IMR-90 (cell line): ENCODE measurements at regions not wholly inside any gene's neighbourhood (a gene's known extent, or its start where the extent isn't known, plus 50 kb on each side); places are given as distances from the start of the nearest gene placed in this dataset.

Experiments used
- ATAC-seq: fragments of 200-7000 bp; cut with Tn5 transposase; 2 replicates; pipeline ENCODE4 v1.9.1; 2020; ENCODE audit warnings: low read depth, mild to moderate bottlenecking, moderate library complexity
- BruUV-seq: library from RNA; stranded (reverse); fragments of 400-500 nt; replicated peaks from 2 replicates; lab custom pipeline; 2021; lab: Mats Ljungman, UMichigan
- CTCF ChIA-PET: fragments of 300-600 bp; formaldehyde crosslinking; extraction: SDS; loops from one replicate; lab custom pipeline; 2021; ENCODE audit warnings: antibody characterized with exemption; lab: Yijun Ruan, JAX
- POLR2A ChIA-PET: fragments of 300-600 bp; sonication (Branson Sonifier 250); formaldehyde crosslinking; loops from one replicate; lab custom pipeline; 2022; ENCODE audit warnings: antibody characterized with exemption; ENCODE audit not compliant: unreplicated experiment; lab: Charles Lee
- DNase-seq: peaks from one replicate; pipeline ENCODE4 v3.0.0; 2013
- H2AFZ ChIP-seq: replicated peaks from 2 replicates; pipeline ENCODE3; 2013; ENCODE audit warnings: low read length, mild to moderate bottlenecking; ENCODE audit not compliant: poor library complexity
- H2AK5ac ChIP-seq: 2 replicates; pipeline ENCODE4 v1.6.1; 2013; ENCODE audit warnings: low read depth, low read length, inconsistent platforms
- H2AK9ac ChIP-seq: replicated peaks from 2 replicates; pipeline ENCODE3; 2013; ENCODE audit warnings: mild to moderate bottlenecking, low read depth, low read length, moderate library complexity; ENCODE audit not compliant: poor library complexity
- H2BK120ac ChIP-seq: 2 replicates; pipeline ENCODE4 v1.6.1; 2013; ENCODE audit warnings: low read depth, low read length, inconsistent platforms
- H2BK15ac ChIP-seq: 3 replicates; pipeline ENCODE4 v1.6.1; 2013; ENCODE audit warnings: low read depth, low read length, inconsistent platforms
- H2BK20ac ChIP-seq: 2 replicates; pipeline ENCODE4 v1.6.1; 2013; ENCODE audit warnings: low read depth, mild to moderate bottlenecking, inconsistent platforms, low read length, moderate library complexity
- H2BK5ac ChIP-seq: 2 replicates; pipeline ENCODE4 v1.6.1; 2013; ENCODE audit warnings: mild to moderate bottlenecking, low read depth, low read length, inconsistent platforms; ENCODE audit not compliant: poor library complexity, severe bottlenecking
- H3K14ac ChIP-seq: replicated peaks from 2 replicates; pipeline ENCODE4 v1.6.1; 2013; ENCODE audit warnings: low read depth, low read length, inconsistent platforms
- H3K18ac ChIP-seq: 2 replicates; pipeline ENCODE4 v1.6.1; 2013; ENCODE audit warnings: low read depth, low read length, control low read depth
- H3K23ac ChIP-seq: 2 replicates; pipeline ENCODE4 v1.6.1; 2013; ENCODE audit warnings: low read depth, low read length, inconsistent platforms
- H3K27ac ChIP-seq: 2 replicates; pipeline ENCODE4 v1.5.1; 2013; ENCODE audit warnings: mild to moderate bottlenecking, control low read depth, low read length; ENCODE audit not compliant: insufficient read depth
- H3K27me3 ChIP-seq: 2 replicates; pipeline ENCODE4 v1.6.1; 2013; ENCODE audit warnings: low read length; ENCODE audit not compliant: control insufficient read depth, insufficient read depth
- H3K36me3 ChIP-seq: 2 replicates; pipeline ENCODE4 v1.6.1; 2013; ENCODE audit warnings: low read length, mixed read lengths; ENCODE audit not compliant: control insufficient read depth, insufficient read depth
- H3K4ac ChIP-seq: 2 replicates; pipeline ENCODE4 v1.6.1; 2013; ENCODE audit warnings: low read depth, low read length, inconsistent platforms
- H3K4me1 ChIP-seq: 2 replicates; pipeline ENCODE4 v1.6.1; 2013; ENCODE audit warnings: low read length, mixed read lengths; ENCODE audit not compliant: control insufficient read depth, insufficient read depth
- H3K4me2 ChIP-seq: 2 replicates; pipeline ENCODE4 v1.6.1; 2013; ENCODE audit warnings: low read depth, mild to moderate bottlenecking, control low read depth, low read length, moderate library complexity
- H3K4me3 ChIP-seq: 2 replicates; pipeline ENCODE4 v1.5.1; 2013; ENCODE audit warnings: low read depth, mild to moderate bottlenecking, control low read depth, low read length, moderate library complexity; ENCODE audit not compliant: insufficient read depth
- H3K56ac ChIP-seq: 2 replicates; pipeline ENCODE4 v1.6.1; 2013; ENCODE audit warnings: low read length, inconsistent platforms; ENCODE audit not compliant: insufficient read depth; ENCODE audit errors: extremely low read depth
- H3K79me1 ChIP-seq, 2 experiments: 2 replicates each; pipeline ENCODE4 v1.6.1; 2013; ENCODE audit warnings: low read length in 2 of 2, inconsistent platforms in 1 of 2, low read depth in 1 of 2
- H3K9ac ChIP-seq: 2 replicates; pipeline ENCODE4 v1.6.1; 2013; ENCODE audit warnings: low read depth, low read length, control low read depth
- H3K9me1 ChIP-seq: 2 replicates; pipeline ENCODE4 v1.6.1; 2013; ENCODE audit warnings: low read length, inconsistent platforms; ENCODE audit not compliant: insufficient read depth
- H3K9me3 ChIP-seq: 2 replicates; pipeline ENCODE4 v1.6.1; 2013; ENCODE audit warnings: low read length; ENCODE audit not compliant: control insufficient read depth, insufficient read depth
- H4K20me1 ChIP-seq: 2 replicates; pipeline ENCODE4 v1.6.1; 2013; ENCODE audit warnings: low read length, inconsistent platforms; ENCODE audit not compliant: insufficient read depth
- H4K5ac ChIP-seq: 2 replicates; pipeline ENCODE4 v1.6.1; 2013; ENCODE audit warnings: mild to moderate bottlenecking, low read depth, low read length, control low read depth
- H4K8ac ChIP-seq, 2 experiments: 2 replicates each; pipeline ENCODE4 v1.6.1; 2013; ENCODE audit warnings: low read depth in 2 of 2, low read length in 2 of 2, control low read depth in 1 of 2, inconsistent platforms in 1 of 2
- H4K91ac ChIP-seq: 2 replicates; pipeline ENCODE4 v1.6.1; 2013; ENCODE audit warnings: low read depth, low read length, inconsistent platforms; ENCODE audit not compliant: insufficient read depth
- BHLHE40 ChIP-seq: fragments of 150-350 bp; IDR thresholded peaks from 2 replicates; pipeline ENCODE4 v1.6.1; 2016; ENCODE audit warnings: mild to moderate bottlenecking, low read depth, low read length
- CEBPB ChIP-seq: IDR thresholded peaks from 2 replicates; pipeline ENCODE4 v1.6.1; 2012; ENCODE audit warnings: low read depth, low read length, improper control_type of control experiment
- CHD1 ChIP-seq: IDR thresholded peaks from 2 replicates; pipeline ENCODE4 v1.6.1; 2012; ENCODE audit warnings: low read depth, low read length, improper control_type of control experiment
- FOS ChIP-seq: fragments of 150-350 bp; IDR thresholded peaks from 2 replicates; pipeline ENCODE4 v1.6.1; 2016; ENCODE audit warnings: low read depth, low read length
- MAFK ChIP-seq: IDR thresholded peaks from 2 replicates; pipeline ENCODE4 v1.6.1; 2012; ENCODE audit warnings: low read depth, low read length, improper control_type of control experiment
- MAZ ChIP-seq: IDR thresholded peaks from 2 replicates; pipeline ENCODE4 v1.6.1; 2012; ENCODE audit warnings: low read depth, mild to moderate bottlenecking, low read length, improper control_type of control experiment, moderate library complexity, borderline replicate concordance
- MXI1 ChIP-seq: IDR thresholded peaks from 2 replicates; pipeline ENCODE4 v1.6.1; 2012; ENCODE audit warnings: low read depth, mild to moderate bottlenecking, low read length, moderate library complexity, borderline replicate concordance
- NFE2L2 ChIP-seq: fragments of 150-350 bp; IDR thresholded peaks from 2 replicates; pipeline ENCODE4 v1.6.1; 2016; ENCODE audit warnings: low read depth, mild to moderate bottlenecking, low read length
- POLR2A ChIP-seq: IDR thresholded peaks from 2 replicates; pipeline ENCODE4 v1.6.1; 2012; ENCODE audit warnings: mild to moderate bottlenecking, low read depth, low read length
- RAD21 ChIP-seq: IDR thresholded peaks from 2 replicates; pipeline ENCODE4 v1.6.1; 2012; ENCODE audit warnings: low read length, improper control_type of control experiment
- RCOR1 ChIP-seq: IDR thresholded peaks from 2 replicates; pipeline ENCODE4 v1.6.1; 2012; ENCODE audit warnings: mild to moderate bottlenecking, low read length, improper control_type of control experiment; ENCODE audit not compliant: insufficient replicate concordance
- RFX5 ChIP-seq: IDR thresholded peaks from 2 replicates; pipeline ENCODE4 v1.8.0; 2012; ENCODE audit warnings: low read depth, mild to moderate bottlenecking, low read length, moderate library complexity
- SMC3 ChIP-seq: fragments of 150-350 bp; IDR thresholded peaks from 2 replicates; pipeline ENCODE4 v1.6.1; 2016; ENCODE audit warnings: low read depth, mild to moderate bottlenecking, antibody characterized with exemption, low read length, moderate library complexity
- WGBS, 2 experiments: methylation state at CpG; one replicate each; pipeline versions ENCODE4 v1.1.5 to v1.1.7; 2013; ENCODE audit warnings: missing lambda C conversion rate in 2 of 2; ENCODE audit not compliant: insufficient read length in 1 of 2; ENCODE audit errors: extremely low coverage in 2 of 2; 5-methylcytosine and 5-hydroxymethylcytosine counted together
- dilution Hi-C: fragments of 300-500 bp; cut with HindIII; formaldehyde crosslinking; loops from one replicate; pipeline ENCODE4 v1.14.3; 2018; ENCODE audit warnings: low sequenced_read_pairs; ENCODE audit not compliant: unreplicated experiment
- in situ Hi-C: fragments of 300-500 bp; cut with MboI; formaldehyde crosslinking; loops from 3 replicates; pipeline ENCODE4 v1.14.3; 2019; ENCODE audit warnings: low sequenced_read_pairs, inconsistent platforms, mixed read lengths
- intact Hi-C: fragments of 100-400 bp; cut with micrococcal nuclease; formaldehyde crosslinking; loops from 2 replicates; pipeline ENCODE4 v1.10.0; 2022
- TF ChIP-seq, protein P1 (sequence below): conservative IDR thresholded peaks from 2 replicates; pipeline ENCODE4 v1.5.1; 2012; ENCODE audit warnings: mild to moderate bottlenecking, low read depth, low read length, improper control_type of control experiment
- TF ChIP-seq, protein P2 (sequence below): fragments of 150-350 bp; IDR thresholded peaks from 2 replicates; pipeline ENCODE4 v1.6.1; 2017; ENCODE audit warnings: mild to moderate bottlenecking, antibody characterized with exemption, low read length, low read depth
- TF ChIP-seq, protein P3 (sequence below): fragments of 150-350 bp; IDR thresholded peaks from 2 replicates; pipeline ENCODE4 v1.6.1; 2016; ENCODE audit warnings: low read depth, mild to moderate bottlenecking, low read length, moderate library complexity, borderline replicate concordance

DNA sequence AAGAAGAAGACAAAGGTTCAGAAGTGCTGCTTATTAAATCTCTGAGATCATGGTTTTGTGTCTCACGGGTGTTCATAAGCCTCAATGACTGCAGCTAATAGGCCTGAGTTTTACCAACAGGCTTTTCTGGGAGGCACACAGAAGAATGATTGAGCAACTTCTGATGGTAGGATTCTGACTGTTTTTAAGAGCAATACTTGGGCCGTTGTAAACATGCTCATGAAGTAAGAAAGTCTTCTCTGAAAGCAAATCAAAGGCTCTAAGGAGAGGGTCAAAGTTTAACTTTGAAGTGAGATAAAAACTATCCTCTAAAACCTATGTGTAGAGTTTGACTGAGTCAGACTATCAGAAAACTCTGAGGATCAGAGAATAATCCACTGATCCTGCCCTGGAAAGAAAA is 390.9 kb upstream of the DAB2 start:
- no peaks in the 10 kb centered on the region for H3K9me1 ChIP-seq
- no peak overlapping the region for H3K18ac ChIP-seq
- no peak for TF ChIP-seq MAFK
- TF ChIP-seq RFX5, result no peak
- TF ChIP-seq RCOR1, result no peak
- no peak for TF ChIP-seq CEBPB
- no peak for TF ChIP-seq RAD21
- TF ChIP-seq, protein P1, sequence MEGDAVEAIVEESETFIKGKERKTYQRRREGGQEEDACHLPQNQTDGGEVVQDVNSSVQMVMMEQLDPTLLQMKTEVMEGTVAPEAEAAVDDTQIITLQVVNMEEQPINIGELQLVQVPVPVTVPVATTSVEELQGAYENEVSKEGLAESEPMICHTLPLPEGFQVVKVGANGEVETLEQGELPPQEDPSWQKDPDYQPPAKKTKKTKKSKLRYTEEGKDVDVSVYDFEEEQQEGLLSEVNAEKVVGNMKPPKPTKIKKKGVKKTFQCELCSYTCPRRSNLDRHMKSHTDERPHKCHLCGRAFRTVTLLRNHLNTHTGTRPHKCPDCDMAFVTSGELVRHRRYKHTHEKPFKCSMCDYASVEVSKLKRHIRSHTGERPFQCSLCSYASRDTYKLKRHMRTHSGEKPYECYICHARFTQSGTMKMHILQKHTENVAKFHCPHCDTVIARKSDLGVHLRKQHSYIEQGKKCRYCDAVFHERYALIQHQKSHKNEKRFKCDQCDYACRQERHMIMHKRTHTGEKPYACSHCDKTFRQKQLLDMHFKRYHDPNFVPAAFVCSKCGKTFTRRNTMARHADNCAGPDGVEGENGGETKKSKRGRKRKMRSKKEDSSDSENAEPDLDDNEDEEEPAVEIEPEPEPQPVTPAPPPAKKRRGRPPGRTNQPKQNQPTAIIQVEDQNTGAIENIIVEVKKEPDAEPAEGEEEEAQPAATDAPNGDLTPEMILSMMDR, result no peak
- TF ChIP-seq MXI1, result no peak
- TF ChIP-seq NFE2L2, result no peak
- no peak for TF ChIP-seq FOS
- TF ChIP-seq CHD1, result no peak
- TF ChIP-seq, protein P2, sequence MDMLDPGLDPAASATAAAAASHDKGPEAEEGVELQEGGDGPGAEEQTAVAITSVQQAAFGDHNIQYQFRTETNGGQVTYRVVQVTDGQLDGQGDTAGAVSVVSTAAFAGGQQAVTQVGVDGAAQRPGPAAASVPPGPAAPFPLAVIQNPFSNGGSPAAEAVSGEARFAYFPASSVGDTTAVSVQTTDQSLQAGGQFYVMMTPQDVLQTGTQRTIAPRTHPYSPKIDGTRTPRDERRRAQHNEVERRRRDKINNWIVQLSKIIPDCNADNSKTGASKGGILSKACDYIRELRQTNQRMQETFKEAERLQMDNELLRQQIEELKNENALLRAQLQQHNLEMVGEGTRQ, result no peak
- TF ChIP-seq BHLHE40, result no peak
- TF ChIP-seq MAZ, result no peak
- TF ChIP-seq, protein P3, sequence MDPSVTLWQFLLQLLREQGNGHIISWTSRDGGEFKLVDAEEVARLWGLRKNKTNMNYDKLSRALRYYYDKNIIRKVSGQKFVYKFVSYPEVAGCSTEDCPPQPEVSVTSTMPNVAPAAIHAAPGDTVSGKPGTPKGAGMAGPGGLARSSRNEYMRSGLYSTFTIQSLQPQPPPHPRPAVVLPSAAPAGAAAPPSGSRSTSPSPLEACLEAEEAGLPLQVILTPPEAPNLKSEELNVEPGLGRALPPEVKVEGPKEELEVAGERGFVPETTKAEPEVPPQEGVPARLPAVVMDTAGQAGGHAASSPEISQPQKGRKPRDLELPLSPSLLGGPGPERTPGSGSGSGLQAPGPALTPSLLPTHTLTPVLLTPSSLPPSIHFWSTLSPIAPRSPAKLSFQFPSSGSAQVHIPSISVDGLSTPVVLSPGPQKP, result no peak
- no peak for TF ChIP-seq SMC3
- no peak for TF ChIP-seq POLR2A
- H3K56ac ChIP-seq, result no peak overlapping the region
- H2BK15ac ChIP-seq, result no peak overlapping the region
- no peaks in the 10 kb centered on the region for H3K36me3 ChIP-seq
- intact Hi-C loops (no loop called here), in situ Hi-C loops (no loop called here), dilution Hi-C loops (no loop called here)
- H4K20me1 ChIP-seq, result no peaks in the 10 kb centered on the region
- no peak overlapping the region for H4K8ac ChIP-seq
- no peak for DNase-seq
- H3K27ac ChIP-seq, result no peak overlapping the region; the same call in 1 of the 2 replicates
- ChIA-PET POLR2A (no interaction called here), CTCF (interaction anchor here (0.5 kb wide), 1 partner anchor 31 kb away, joined by 4 read pairs; no protein-coding TSS in a partner anchor)
- no TSS peak for BruUV-seq
- H3K4me3 ChIP-seq, result no peak overlapping the region
- no peak overlapping the region for H2BK20ac ChIP-seq
- H2BK5ac ChIP-seq, result no peak overlapping the region
- H4K5ac ChIP-seq, result no peak overlapping the region
- no peaks in the 10 kb centered on the region for H3K79me1 ChIP-seq
- H2BK120ac ChIP-seq, result no peak overlapping the region
- H3K14ac ChIP-seq, result no peak overlapping the region
- H2AK9ac ChIP-seq, result no peak overlapping the region
- no peak overlapping the region for H2AFZ ChIP-seq
- peaks cover 2% of the 10 kb centered on the region; the same call in 1 of the 2 replicates for H3K4me1 ChIP-seq
- no peak overlapping the region for H3K23ac ChIP-seq
- H3K4ac ChIP-seq, result no peak overlapping the region
- WGBS, 2 experiments, result no CpG with 5 or more reads among the region's 2 CpGs
- no peaks in the 10 kb centered on the region for H3K27me3 ChIP-seq
- H2AK5ac ChIP-seq, result no peak overlapping the region
- no peaks in the 10 kb centered on the region for H3K9me3 ChIP-seq
- ATAC-seq, result peak; percentile 40
- no peak overlapping the region for H3K4me2 ChIP-seq
- H4K91ac ChIP-seq, result no peak overlapping the region
- no peak overlapping the region for H3K9ac ChIP-seq
